BE2C (cell line): ENCODE measurements at regions not wholly inside any gene's neighbourhood (a gene's known extent, or its start where the extent isn't known, plus 50 kb on each side); places are given as distances from the start of the nearest gene placed in this dataset.

ENCODE experiments used
- DNase-seq: peaks from one replicate; pipeline ENCODE4 v3.0.0-alpha.2; 2020
- H3K27me3 ChIP-seq: fragments of 250-450 bp; sonication (Bioruptor Pico); 2 replicates; pipeline ENCODE4 v1.5.1; 2020; ENCODE audit warnings: mild to moderate bottlenecking
- H3K36me3 ChIP-seq: fragments of 250-450 bp; sonication (Bioruptor Pico); 2 replicates; pipeline ENCODE4 v1.5.1; 2020; ENCODE audit warnings: mild to moderate bottlenecking
- H3K4me1 ChIP-seq: fragments of 250-450 bp; sonication (Bioruptor Pico); 2 replicates; pipeline ENCODE4 v1.5.1; 2020
- H3K4me3 ChIP-seq: 2 replicates; pipeline ENCODE4 v1.5.1; 2011; ENCODE audit warnings: low read depth, low read length
- H3K9me3 ChIP-seq: fragments of 250-450 bp; sonication (Bioruptor Pico); 2 replicates; pipeline ENCODE4 v1.5.1; 2020
- CTCF ChIP-seq: IDR thresholded peaks from 2 replicates; pipeline ENCODE4 v1.5.1; 2012; ENCODE audit warnings: mild to moderate bottlenecking, low read depth, low read length

GRCh38 chr20:12317433-12317832, 399.7 kb downstream of the BTBD3 start:
- DNase-seq, result no peak
- Histone ChIP-seq H3K36me3 (no peaks in the 10 kb centered on the region), H3K4me1 (no peaks in the 10 kb centered on the region), H3K27me3 (no peaks in the 10 kb centered on the region), H3K9me3 (no peaks in the 10 kb centered on the region), H3K4me3 (no peak overlapping the region)
- TF ChIP-seq CTCF, result no peak

- no peaks in the 10 kb centered on the region for H3K4me1 ChIP-seq
- no peaks in the 10 kb centered on the region for H3K9me3 ChIP-seq
- no peaks in the 10 kb centered on the region for H3K27me3 ChIP-seq
- DNase-seq, result no peak
- no peak for TF ChIP-seq CTCF
- no peaks in the 10 kb centered on the region for H3K36me3 ChIP-seq
- no peak overlapping the region for H3K4me3 ChIP-seq
Measured at GRCh38 chr20:12318043-12318442, 400.4 kb downstream of the BTBD3 start.

- Histone ChIP-seq H3K9me3 (no peaks in the 10 kb centered on the region), H3K27me3 (no peaks in the 10 kb centered on the region), H3K4me1 (no peaks in the 10 kb centered on the region), H3K4me3 (no peak overlapping the region), H3K36me3 (no peaks in the 10 kb centered on the region)
- no peak for TF ChIP-seq CTCF
- DNase-seq, result no peak
Measured at GRCh38 chr20:12321736-12322135, 404.0 kb downstream of the BTBD3 start.

GRCh38 chr20:12327205-12327604, 409.5 kb downstream of the BTBD3 start:
- DNase-seq, result no peak
- Histone ChIP-seq H3K4me1 (no peaks in the 10 kb centered on the region), H3K36me3 (no peaks in the 10 kb centered on the region), H3K27me3 (no peaks in the 10 kb centered on the region), H3K4me3 (no peak overlapping the region), H3K9me3 (no peaks in the 10 kb centered on the region)
- no peak for TF ChIP-seq CTCF

GRCh38 chr20:12331236-12331635, 413.5 kb downstream of the BTBD3 start:
- Histone ChIP-seq H3K4me1 (no peaks in the 10 kb centered on the region), H3K27me3 (no peaks in the 10 kb centered on the region), H3K4me3 (no peak overlapping the region), H3K9me3 (no peaks in the 10 kb centered on the region), H3K36me3 (no peaks in the 10 kb centered on the region)
- DNase-seq, result no peak
- no peak for TF ChIP-seq CTCF

GRCh38 chr20:12337601-12338000, 419.9 kb downstream of the BTBD3 start:
- H3K36me3 ChIP-seq, result no peaks in the 10 kb centered on the region
- H3K9me3 ChIP-seq, result no peaks in the 10 kb centered on the region
- no peaks in the 10 kb centered on the region for H3K27me3 ChIP-seq
- no peaks in the 10 kb centered on the region for H3K4me1 ChIP-seq
- no peak for DNase-seq
- no peak overlapping the region for H3K4me3 ChIP-seq
- TF ChIP-seq CTCF, result no peak
